ENCODE measurements at regions not wholly inside any gene's neighbourhood (a gene's known extent, or its start where the extent isn't known, plus 50 kb on each side); places are given as distances from the start of the nearest gene placed in this dataset.

GRCh38 chr3:176349706-176350105 is 847.6 kb downstream of the TBL1XR1 start:
- no peak overlapping the region for H3K9ac ChIP-seq
- H3K9me2 ChIP-seq: no peaks in the 10 kb centered on the region
- no peaks in the 10 kb centered on the region; a peak in 2 of 4 replicates for H3K4me1 ChIP-seq (ENCODE audit: control insufficient read depth in 1 of 2, insufficient read depth in 2 of 2, low read depth in 1 of 2, low read length in 1 of 2)
- DNase-seq: no peak
- H3F3A ChIP-seq (replicated peaks; ENCODE audit: insufficient read depth): no peaks in the 10 kb centered on the region
- POLR2A ChIA-PET: no interaction called here
- H3K4me3 ChIP-seq (ENCODE audit: low read depth in 2 of 2, low read length in 1 of 2): no peak overlapping the region
- TF ChIP-seq, protein P1, sequence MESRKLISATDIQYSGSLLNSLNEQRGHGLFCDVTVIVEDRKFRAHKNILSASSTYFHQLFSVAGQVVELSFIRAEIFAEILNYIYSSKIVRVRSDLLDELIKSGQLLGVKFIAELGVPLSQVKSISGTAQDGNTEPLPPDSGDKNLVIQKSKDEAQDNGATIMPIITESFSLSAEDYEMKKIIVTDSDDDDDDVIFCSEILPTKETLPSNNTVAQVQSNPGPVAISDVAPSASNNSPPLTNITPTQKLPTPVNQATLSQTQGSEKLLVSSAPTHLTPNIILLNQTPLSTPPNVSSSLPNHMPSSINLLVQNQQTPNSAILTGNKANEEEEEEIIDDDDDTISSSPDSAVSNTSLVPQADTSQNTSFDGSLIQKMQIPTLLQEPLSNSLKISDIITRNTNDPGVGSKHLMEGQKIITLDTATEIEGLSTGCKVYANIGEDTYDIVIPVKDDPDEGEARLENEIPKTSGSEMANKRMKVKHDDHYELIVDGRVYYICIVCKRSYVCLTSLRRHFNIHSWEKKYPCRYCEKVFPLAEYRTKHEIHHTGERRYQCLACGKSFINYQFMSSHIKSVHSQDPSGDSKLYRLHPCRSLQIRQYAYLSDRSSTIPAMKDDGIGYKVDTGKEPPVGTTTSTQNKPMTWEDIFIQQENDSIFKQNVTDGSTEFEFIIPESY (IDR thresholded peaks at IDR 0.05; ENCODE audit: borderline replicate concordance, low read depth): no peak
- TF ChIP-seq GATA2 (CRISPR knock-in tag; IDR thresholded peaks at IDR 0.05): no peak
- TF ChIP-seq REST (IDR thresholded peaks at IDR 0.05; ENCODE audit: low read depth, low read length): no peak
- no peak for TF ChIP-seq SMC3 (IDR thresholded peaks at IDR 0.05; ENCODE audit: low read depth, low read length)
- TF ChIP-seq ELF1 (IDR thresholded peaks at IDR 0.05): no peak
- no peak for TF ChIP-seq MEF2A (IDR thresholded peaks at IDR 0.05; ENCODE audit: borderline replicate concordance, low read depth)
- TF ChIP-seq EZH2phosphoT487 (IDR thresholded peaks at IDR 0.05; ENCODE audit: borderline replicate concordance, low read depth): no peak
- no peak for TF ChIP-seq IRF3 (IDR thresholded peaks at IDR 0.05; ENCODE audit: low read depth, low read length)
- TF ChIP-seq RAD21 (IDR thresholded peaks at IDR 0.05; ENCODE audit: low read length): no peak
- TF ChIP-seq SIN3A (IDR thresholded peaks at IDR 0.05; ENCODE audit: borderline replicate concordance, low read depth, low read length): no peak
- H3K27me3 ChIP-seq (ENCODE audit: insufficient read depth): no peaks in the 10 kb centered on the region
- H2AFZ ChIP-seq (ENCODE audit: low read depth): no peak overlapping the region
- H3K9me3 ChIP-seq: no peaks in the 10 kb centered on the region
- no peaks in the 10 kb centered on the region for H4K20me1 ChIP-seq (ENCODE audit: insufficient read depth)
- 2% methylated on average over 1 of the region's 1 CpG for WGBS (ENCODE audit: low lambda C conversion rate)
- H3K27ac ChIP-seq (ENCODE audit: low read depth in 2 of 2, low read length in 1 of 2): no peak overlapping the region
- no peaks in the 10 kb centered on the region for H3K79me2 ChIP-seq (ENCODE audit: insufficient read depth)
- no peaks in the 10 kb centered on the region for H3K36me3 ChIP-seq (replicated peaks in 1 of 2; ENCODE audit: control insufficient read depth in 1 of 2, insufficient read depth in 2 of 2, low read length in 1 of 2)
- CTCF ChIA-PET: interaction anchor here (1.1 kb wide), 1 partner anchor 40 kb away, joined by 4 read pairs; no protein-coding TSS in a partner anchor
- H3K4me2 ChIP-seq: no peak overlapping the region

Measured in SK-N-SH (cell line).